ENCODE measurements at regions not wholly inside any gene's neighbourhood (a gene's known extent, or its start where the extent isn't known, plus 50 kb on each side); places are given as distances from the start of the nearest gene placed in this dataset.

GRCh38 chr5:159602434-159602833 lies 272.1 kb upstream of the IL12B start:
- no peak for DNase-seq

DNA sequence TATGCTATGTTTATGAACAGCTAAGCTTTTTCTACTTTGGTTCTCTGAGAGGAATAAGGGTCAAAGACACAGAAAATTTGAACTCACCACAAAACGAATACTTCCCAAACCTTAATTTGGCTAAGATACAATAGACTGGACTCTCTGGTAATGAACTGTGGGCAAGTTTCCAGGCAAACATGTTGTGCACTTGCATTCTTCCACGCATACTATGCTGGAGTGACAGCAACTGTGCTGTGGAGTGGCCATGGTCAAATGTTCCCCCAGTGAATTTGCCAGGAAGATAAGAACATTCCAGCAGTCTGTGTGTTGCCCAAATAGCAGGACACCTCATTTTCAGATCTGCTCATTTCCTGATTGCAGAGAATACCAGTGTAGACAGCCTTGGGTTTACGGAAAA lies 275.3 kb upstream of the IL12B start:
- no peak for DNase-seq

DNA sequence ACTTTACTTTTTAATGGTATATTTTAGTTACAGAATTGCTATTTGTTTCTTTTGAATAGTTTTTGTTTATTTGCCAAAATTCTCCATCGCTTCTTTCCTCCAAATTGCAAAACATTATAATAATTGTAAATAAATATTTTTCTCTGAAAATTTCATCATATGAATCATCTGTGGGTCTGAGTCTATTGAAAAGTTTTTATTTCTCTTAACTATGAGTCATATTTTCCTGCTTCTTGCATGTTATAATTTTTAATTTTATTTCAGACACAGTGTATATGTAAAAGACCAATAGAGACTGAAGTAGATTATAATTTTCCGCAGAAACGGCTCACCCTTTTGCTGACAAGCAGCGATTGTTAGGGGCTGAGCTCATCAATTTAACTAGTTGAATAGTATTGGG lies 279.1 kb upstream of the IL12B start:
- DNase-seq = no peak

- DNase-seq = no peak
Observed at GRCh38 chr5:159610966-159611579, 280.8 kb upstream of the IL12B start.

- no peak for DNase-seq
Observed at GRCh38 chr5:159616952-159617351, 286.7 kb upstream of the IL12B start.

- DNase-seq = no peak
Observed at GRCh38 chr5:159619826-159620225, 289.5 kb upstream of the IL12B start.

DNA sequence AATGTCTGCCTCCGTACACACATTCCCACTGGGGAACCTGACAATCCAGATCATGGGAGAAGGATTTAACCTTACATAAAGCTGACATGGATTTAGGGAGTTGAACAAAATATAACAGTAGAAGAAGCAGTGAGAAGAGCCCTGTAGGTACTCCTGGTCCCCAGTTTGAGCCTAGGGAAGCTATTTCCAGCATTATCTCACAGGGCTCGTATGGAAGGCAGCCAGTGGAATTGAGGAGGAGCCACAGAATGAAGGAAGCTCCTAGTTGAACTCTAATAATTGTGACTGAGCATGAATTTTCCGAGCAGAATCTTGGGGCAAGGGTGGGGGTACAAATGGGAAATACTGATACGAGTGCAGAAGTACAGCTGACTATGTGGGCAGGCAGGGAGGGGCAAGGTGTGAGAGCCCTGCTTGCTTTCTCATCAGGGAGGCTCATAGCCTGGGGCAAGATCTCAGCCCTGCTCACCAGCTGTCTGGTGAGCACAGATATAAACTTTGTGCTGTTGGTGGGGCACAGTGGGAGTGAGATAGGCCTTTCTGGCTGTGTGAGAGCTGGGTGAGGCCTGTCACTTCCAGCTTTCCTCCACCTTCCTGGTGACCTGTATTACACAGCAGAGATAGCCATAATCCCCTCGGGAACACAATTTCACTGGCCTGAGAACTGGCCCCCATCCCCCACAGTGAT lies 290.7 kb upstream of the IL12B start:
- no peak for DNase-seq

DNA sequence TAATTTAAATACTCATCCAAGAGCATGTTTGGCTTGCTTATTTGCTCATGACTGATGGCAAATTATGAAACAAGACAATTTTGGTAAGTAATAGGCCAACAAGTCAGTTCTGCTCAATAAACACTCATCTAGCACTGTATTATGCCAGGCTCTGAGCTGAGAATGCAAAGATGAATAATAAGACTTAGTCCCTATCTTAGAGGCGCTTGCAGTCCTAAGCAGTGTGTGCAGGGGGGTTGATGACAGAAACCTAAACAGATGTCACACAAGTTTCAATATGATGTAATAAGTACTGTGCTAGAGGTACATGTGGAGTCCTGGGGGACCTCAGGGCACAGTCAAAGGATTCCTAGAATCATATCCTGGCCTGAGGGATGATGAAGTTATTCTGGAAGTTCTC lies 287.6 kb upstream of the ADRA1B start:
- DNase-seq = no peak

- no peak for DNase-seq
Observed at GRCh38 chr5:159629158-159629557, 287.1 kb upstream of the ADRA1B start.

DNA sequence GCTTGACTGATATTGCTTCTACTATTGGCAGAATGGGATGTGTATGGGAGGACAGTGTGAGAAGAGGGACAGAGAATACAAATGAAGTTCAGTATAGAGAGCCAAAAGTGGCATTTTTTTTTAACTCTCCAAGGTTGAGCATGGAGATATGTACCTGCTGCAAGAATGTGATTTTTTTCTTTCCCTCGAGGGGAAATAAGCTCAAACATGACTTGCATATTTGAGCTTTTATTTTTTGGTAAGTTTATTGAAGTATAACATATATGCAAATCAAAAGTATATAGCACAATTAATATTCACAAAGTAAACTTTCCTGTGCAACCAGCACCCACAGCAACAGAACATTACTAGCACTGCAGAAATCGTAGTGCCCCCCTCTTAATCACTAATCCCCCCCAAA lies 285.7 kb upstream of the ADRA1B start:
- no peak for DNase-seq

DNA sequence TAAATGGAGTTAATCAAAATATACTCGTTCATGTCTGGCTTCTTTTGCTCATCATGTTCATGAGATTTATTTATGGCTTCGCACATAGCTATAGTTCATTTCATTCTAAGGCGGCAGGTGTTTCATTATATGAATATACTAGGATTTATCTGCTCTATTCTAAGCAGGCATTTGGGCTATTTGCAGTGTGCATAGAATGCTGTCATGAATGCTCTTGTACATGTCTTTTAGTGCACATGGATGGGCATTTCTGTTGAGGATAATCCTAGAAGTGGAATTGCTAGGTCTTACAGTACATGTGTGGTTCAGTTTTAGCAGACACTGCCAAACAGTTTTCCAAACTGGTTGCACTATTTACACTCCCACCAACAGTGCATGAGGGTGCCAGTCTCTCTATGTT lies 285.3 kb upstream of the ADRA1B start:
- DNase-seq = no peak

- DNase-seq = no peak
Observed at GRCh38 chr5:159632866-159633265, 283.4 kb upstream of the ADRA1B start.

GRCh38 chr5:159638481-159638880 lies 277.8 kb upstream of the ADRA1B start:
- no peak for DNase-seq

- DNase-seq = no peak
Observed at GRCh38 chr5:159638954-159639559, 277.2 kb upstream of the ADRA1B start.

DNA sequence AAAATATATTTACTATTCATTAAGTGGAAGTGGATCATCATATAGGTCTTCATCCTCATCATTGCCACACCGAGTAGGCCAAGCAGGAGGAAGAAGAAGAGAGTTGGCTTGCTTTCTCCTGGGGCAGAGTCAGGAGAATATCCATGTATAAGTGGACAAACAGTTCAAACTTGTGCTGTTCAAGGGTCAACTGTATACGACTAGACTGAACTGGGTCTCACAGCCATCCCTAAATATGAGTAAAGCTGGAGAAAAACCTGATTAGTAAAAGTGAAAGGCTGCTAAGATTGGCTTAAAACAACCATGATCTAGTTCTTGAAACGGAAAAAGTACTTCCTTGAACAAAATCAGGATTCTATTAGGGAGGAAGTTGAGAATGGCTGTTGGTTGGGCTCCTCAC lies 276.7 kb upstream of the ADRA1B start:
- DNase-seq = no peak

DNA sequence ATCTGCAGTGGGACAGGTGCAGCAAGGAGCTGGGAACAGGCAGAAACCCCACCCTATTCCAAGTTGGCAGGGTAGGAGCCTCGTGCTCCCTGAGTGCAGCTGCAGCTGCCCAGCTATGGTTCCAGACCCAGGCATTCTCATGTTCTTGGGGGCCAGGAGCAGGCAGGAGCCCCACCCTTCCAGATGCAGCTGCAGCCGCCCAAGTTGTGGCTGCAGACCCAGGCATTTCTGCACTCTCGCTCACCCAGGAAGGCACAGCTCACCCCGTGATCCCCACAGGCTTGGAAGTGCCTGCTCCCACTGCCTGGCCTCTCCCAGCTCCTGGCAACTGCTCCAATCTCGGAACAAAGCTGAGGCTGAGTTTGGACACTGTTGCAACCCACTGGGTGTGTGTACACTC lies 275.8 kb upstream of the ADRA1B start:
- no peak for DNase-seq

DNA sequence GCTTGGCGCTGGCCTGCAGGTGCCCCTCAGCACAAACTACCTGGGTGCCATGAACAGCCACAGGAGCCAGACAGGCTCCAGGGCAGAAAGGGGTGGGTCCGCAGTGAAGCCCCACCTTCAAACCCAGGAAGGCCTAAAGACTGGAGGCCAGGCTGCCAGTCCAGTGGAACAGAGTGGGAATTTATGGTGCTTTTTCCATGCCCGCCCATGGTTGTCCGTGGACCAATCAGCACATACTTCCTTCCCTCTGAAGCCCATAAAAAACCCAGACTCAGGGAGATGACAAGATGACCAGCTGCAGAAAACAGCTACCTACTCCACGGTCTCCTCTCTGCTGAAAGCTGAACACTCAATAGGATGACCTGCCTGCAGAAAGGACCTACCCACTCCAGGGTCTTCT lies 275.4 kb upstream of the ADRA1B start:
- no peak for DNase-seq

- no peak for DNase-seq
Observed at GRCh38 chr5:159641371-159642039, 274.8 kb upstream of the ADRA1B start.

DNA sequence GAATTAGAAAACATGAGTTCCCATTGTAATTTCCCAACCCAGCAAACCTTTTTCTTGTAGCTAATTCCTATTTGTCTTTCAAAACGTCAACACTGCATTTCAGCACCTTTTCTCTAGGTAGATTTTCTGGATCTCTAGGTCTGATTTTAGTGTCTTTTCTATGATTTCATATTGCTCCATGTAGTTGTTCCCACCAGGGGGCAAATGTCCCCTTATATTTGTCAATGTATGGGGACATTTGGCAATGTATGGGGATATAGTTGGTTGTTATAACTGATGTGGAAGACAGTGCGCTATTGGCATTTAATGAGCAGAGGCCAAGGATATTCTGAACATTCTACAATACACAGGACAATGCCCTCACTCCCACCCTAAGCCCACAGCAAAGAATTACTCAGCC lies 273.9 kb upstream of the ADRA1B start:
- no peak for DNase-seq

DNA sequence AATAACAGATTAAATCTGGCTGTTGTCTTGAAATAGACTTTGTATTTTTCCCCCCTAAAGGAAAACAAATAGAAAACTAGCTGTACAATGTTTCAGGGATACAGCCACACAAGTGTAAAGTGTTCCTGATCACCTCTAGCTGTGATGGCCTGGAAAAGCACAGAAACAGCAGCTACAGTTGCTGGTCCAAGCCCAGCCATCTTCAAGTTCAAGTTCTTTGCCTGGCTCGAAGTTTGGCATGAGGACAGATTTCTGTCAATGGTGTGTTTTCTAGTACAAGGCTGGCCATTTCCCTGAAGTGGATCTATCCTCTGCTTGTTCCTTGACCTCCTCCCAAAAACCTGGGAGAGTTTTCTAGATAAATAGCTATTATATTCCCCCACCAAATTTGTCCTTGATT lies 272.2 kb upstream of the ADRA1B start:
- DNase-seq = no peak

- DNase-seq = no peak
Observed at GRCh38 chr5:159645179-159645846, 271.0 kb upstream of the ADRA1B start.

DNA sequence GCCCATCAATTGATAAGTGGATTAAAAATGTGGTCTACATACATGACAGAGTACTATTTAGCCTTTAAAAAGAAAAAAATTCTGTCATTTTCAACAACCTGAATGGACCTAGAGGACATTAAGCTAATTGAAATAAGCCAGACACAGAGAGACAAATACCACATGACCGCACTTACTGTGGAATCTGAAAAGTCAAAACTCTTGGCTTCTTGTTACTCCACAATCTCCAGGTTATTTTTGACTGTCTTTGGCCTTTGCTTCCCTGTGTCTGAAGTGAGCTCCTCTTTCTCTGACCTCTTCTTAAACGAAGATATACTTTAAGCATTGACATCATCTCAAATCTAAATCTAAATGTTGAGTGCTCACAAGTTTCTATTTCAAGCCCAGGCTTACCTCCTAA lies 265.5 kb upstream of the ADRA1B start:
- no peak for DNase-seq

DNA sequence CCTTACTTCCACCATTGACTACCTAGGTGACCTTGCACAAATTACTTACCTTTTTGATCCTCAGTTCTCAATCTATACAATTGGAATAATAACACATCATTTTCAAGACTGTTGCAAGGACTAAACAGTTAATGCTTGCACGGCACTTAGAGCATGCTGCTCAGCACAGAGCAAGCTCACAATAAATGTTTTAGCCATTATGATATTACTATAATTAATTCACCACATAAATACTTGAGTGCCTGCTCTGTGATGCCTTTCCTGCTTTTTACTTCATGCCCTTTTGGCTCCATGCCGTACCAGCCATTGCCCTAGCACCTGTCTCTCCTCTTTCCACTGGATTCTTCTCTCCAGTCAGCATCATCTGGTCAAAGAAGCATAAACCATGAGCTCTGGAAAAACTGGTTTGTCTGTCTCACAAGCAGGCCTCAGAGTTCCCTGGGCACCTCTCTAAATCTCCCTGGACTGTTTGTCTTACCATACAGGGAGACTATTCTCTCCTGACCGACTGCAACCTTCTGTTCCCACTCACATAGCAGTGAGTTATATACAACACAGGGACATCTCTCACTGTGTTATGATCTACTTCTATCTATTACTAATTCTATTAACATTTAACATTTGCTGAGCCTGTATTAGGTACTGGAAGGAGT lies 260.4 kb upstream of the ADRA1B start:
- no peak for DNase-seq

Measured in CD4-positive, alpha-beta T cell treated with Interleukin-1 beta for 1 hour (primary cell).